ENCODE measurements at regions not wholly inside any gene's neighbourhood (a gene's known extent, or its start where the extent isn't known, plus 50 kb on each side); places are given as distances from the start of the nearest gene placed in this dataset.

DNA sequence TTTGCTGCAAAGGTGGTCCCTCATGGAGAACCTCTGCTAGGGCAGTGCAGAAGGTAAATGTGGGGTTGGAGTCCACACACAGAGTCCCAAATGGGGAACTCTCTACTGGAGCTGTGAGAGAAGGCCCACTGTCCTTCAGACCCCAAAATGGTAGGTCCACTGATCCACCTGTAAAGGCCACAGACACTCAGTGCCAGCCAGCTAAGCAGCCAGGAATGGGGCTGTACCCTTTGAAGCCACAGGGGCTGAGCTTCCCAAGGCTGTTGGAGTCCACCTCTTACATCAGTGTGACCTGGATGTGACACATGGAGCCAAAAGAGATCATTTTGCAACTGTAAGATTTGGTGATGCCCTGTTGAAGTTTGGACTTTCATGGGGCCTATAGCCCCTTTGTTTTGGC lies 252.4 kb upstream of the GULP1 start:
- no peak overlapping the region for H3K27ac ChIP-seq (ENCODE audit: low read length, poor library complexity, severe bottlenecking)
- H2BK5ac ChIP-seq (ENCODE audit: low read depth, low read length, poor library complexity, severe bottlenecking) = no peak overlapping the region
- no peak overlapping the region for H2BK12ac ChIP-seq (ENCODE audit: low read length in 2 of 2)
- H4K8ac ChIP-seq (ENCODE audit: low read length) = no peak overlapping the region
- H4K91ac ChIP-seq (ENCODE audit: low read length) = no peak overlapping the region
- H3K36me3 ChIP-seq (ENCODE audit: control insufficient read depth in 1 of 2, insufficient read depth in 2 of 2, low read depth in 1 of 2, low read length in 2 of 2) = no peaks in the 10 kb centered on the region
- H3K79me1 ChIP-seq (replicated peaks; ENCODE audit: low read length, poor library complexity, severe bottlenecking) = no peaks in the 10 kb centered on the region
- no peak overlapping the region for H3K4me2 ChIP-seq (ENCODE audit: low read length, poor library complexity, severe bottlenecking)
- H2AK5ac ChIP-seq (ENCODE audit: low read length, severe bottlenecking) = no peak overlapping the region
- no peak for DNase-seq
- no peak overlapping the region for H2AFZ ChIP-seq (ENCODE audit: low read depth, low read length)
- no peak overlapping the region for H3K9ac ChIP-seq (ENCODE audit: low read length)
- no peak overlapping the region for H3K4ac ChIP-seq (ENCODE audit: low read depth in 1 of 2, low read length in 2 of 2)
- no peak overlapping the region for H2BK120ac ChIP-seq (ENCODE audit: low read depth, low read length)
- H3K27me3 ChIP-seq (ENCODE audit: control insufficient read depth in 1 of 2, insufficient read depth in 1 of 2, low read length in 2 of 2) = no peaks in the 10 kb centered on the region
- no peak overlapping the region for H3K4me3 ChIP-seq (ENCODE audit: insufficient read depth in 1 of 2, low read depth in 1 of 2, low read length in 2 of 2)
- no peaks in the 10 kb centered on the region for H3K4me1 ChIP-seq (ENCODE audit: control insufficient read depth, insufficient read depth, low read depth, low read length)
- H3K23ac ChIP-seq (ENCODE audit: low read length in 2 of 2) = no peak overlapping the region
- no peak overlapping the region for H2BK15ac ChIP-seq (ENCODE audit: low read depth, poor library complexity, severe bottlenecking)
- H3K14ac ChIP-seq (ENCODE audit: low read length in 2 of 2) = no peak overlapping the region
- H3K9me3 ChIP-seq (ENCODE audit: control insufficient read depth, low read length) = no peaks in the 10 kb centered on the region
- no peak overlapping the region for H3K18ac ChIP-seq (ENCODE audit: low read depth in 1 of 2, low read length in 2 of 2)

DNA sequence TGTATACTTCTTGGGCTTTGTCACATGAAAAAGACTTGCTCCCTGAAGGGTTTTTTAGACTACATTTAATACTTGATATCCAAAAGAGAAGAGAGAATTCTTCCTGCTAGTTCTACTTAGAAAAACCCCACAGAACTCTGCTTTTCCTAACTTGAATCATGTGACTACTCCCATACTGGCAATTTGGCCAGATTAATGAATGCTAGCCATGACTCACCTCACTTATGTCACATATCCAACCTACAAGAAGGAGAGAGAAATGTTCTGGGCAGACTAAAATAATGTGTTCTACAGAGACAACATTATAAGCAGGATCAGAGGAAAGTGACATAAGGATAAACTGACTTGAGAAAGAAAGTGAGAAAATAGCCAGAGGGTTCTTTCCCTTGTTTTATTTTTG lies 249.3 kb upstream of the GULP1 start:
- no peak overlapping the region for H2BK15ac ChIP-seq (ENCODE audit: low read depth, poor library complexity, severe bottlenecking)
- no peak overlapping the region for H4K91ac ChIP-seq (ENCODE audit: low read length)
- H3K4ac ChIP-seq (ENCODE audit: low read depth in 1 of 2, low read length in 2 of 2) = no peak overlapping the region
- H3K4me3 ChIP-seq (ENCODE audit: insufficient read depth in 1 of 2, low read depth in 1 of 2, low read length in 2 of 2) = no peak overlapping the region
- no peaks in the 10 kb centered on the region for H3K36me3 ChIP-seq (ENCODE audit: control insufficient read depth in 1 of 2, insufficient read depth in 2 of 2, low read depth in 1 of 2, low read length in 2 of 2)
- H3K23ac ChIP-seq (ENCODE audit: low read length in 2 of 2) = no peak overlapping the region
- H3K9me3 ChIP-seq (ENCODE audit: control insufficient read depth, low read length) = no peaks in the 10 kb centered on the region
- no peak overlapping the region for H2BK120ac ChIP-seq (ENCODE audit: low read depth, low read length)
- H3K79me1 ChIP-seq (replicated peaks; ENCODE audit: low read length, poor library complexity, severe bottlenecking) = no peaks in the 10 kb centered on the region
- H3K27me3 ChIP-seq (ENCODE audit: control insufficient read depth in 1 of 2, insufficient read depth in 1 of 2, low read length in 2 of 2) = no peaks in the 10 kb centered on the region
- H2AK5ac ChIP-seq (ENCODE audit: low read length, severe bottlenecking) = no peak overlapping the region
- no peak overlapping the region for H2AFZ ChIP-seq (ENCODE audit: low read depth, low read length)
- H3K14ac ChIP-seq (ENCODE audit: low read length in 2 of 2) = no peak overlapping the region
- no peak overlapping the region for H4K8ac ChIP-seq (ENCODE audit: low read length)
- peak overlapping the region; percentile 47 for H3K9ac ChIP-seq (ENCODE audit: low read length)
- no peak overlapping the region for H3K18ac ChIP-seq (ENCODE audit: low read depth in 1 of 2, low read length in 2 of 2)
- DNase-seq = peak; percentile 67
- H3K4me1 ChIP-seq (ENCODE audit: control insufficient read depth, insufficient read depth, low read depth, low read length) = peaks cover 5% of the 10 kb centered on the region
- H2BK5ac ChIP-seq (ENCODE audit: low read depth, low read length, poor library complexity, severe bottlenecking) = no peak overlapping the region
- H2BK12ac ChIP-seq (ENCODE audit: low read length in 2 of 2) = no peak overlapping the region
- no peak overlapping the region for H3K4me2 ChIP-seq (ENCODE audit: low read length, poor library complexity, severe bottlenecking)
- peak overlapping the region; percentile 51 for H3K27ac ChIP-seq (ENCODE audit: low read length, poor library complexity, severe bottlenecking)

DNA sequence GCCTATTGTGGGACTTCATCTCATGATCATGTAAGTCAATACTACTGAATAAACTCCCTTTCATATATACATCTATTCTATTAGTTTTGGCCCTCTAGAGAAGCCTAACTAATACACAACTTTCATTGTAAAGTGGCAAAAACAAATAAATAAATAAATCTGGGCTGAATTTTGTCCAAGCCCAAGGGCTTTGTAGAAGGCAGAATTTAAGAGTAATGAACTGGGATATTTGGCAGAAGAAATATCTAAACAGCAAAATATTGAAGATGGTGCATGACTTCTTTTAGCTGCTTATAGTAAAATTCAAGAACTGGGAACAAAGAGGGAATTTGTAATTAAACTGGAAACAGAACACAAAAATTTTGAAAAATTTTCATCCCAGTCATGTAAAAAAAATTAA lies 246.7 kb upstream of the GULP1 start:
- no peak overlapping the region for H3K4me2 ChIP-seq (ENCODE audit: low read length, poor library complexity, severe bottlenecking)
- H3K36me3 ChIP-seq (ENCODE audit: control insufficient read depth in 1 of 2, insufficient read depth in 2 of 2, low read depth in 1 of 2, low read length in 2 of 2) = no peaks in the 10 kb centered on the region
- H3K27me3 ChIP-seq (ENCODE audit: control insufficient read depth in 1 of 2, insufficient read depth in 1 of 2, low read length in 2 of 2) = no peaks in the 10 kb centered on the region
- H3K4me3 ChIP-seq (ENCODE audit: insufficient read depth in 1 of 2, low read depth in 1 of 2, low read length in 2 of 2) = no peak overlapping the region
- peaks cover 5% of the 10 kb centered on the region for H3K4me1 ChIP-seq (ENCODE audit: control insufficient read depth, insufficient read depth, low read depth, low read length)
- no peak for DNase-seq
- no peak overlapping the region for H3K23ac ChIP-seq (ENCODE audit: low read length in 2 of 2)
- H2BK5ac ChIP-seq (ENCODE audit: low read depth, low read length, poor library complexity, severe bottlenecking) = no peak overlapping the region
- H3K4ac ChIP-seq (ENCODE audit: low read depth in 1 of 2, low read length in 2 of 2) = no peak overlapping the region
- H2AK5ac ChIP-seq (ENCODE audit: low read length, severe bottlenecking) = no peak overlapping the region
- no peak overlapping the region for H3K9ac ChIP-seq (ENCODE audit: low read length)
- H4K8ac ChIP-seq (ENCODE audit: low read length) = no peak overlapping the region
- no peak overlapping the region for H3K18ac ChIP-seq (ENCODE audit: low read depth in 1 of 2, low read length in 2 of 2)
- H3K79me1 ChIP-seq (replicated peaks; ENCODE audit: low read length, poor library complexity, severe bottlenecking) = no peaks in the 10 kb centered on the region
- H2BK120ac ChIP-seq (ENCODE audit: low read depth, low read length) = no peak overlapping the region
- no peak overlapping the region for H3K14ac ChIP-seq (ENCODE audit: low read length in 2 of 2)
- no peak overlapping the region for H2AFZ ChIP-seq (ENCODE audit: low read depth, low read length)
- H4K91ac ChIP-seq (ENCODE audit: low read length) = no peak overlapping the region
- no peaks in the 10 kb centered on the region for H3K9me3 ChIP-seq (ENCODE audit: control insufficient read depth, low read length)
- no peak overlapping the region for H2BK15ac ChIP-seq (ENCODE audit: low read depth, poor library complexity, severe bottlenecking)
- H2BK12ac ChIP-seq (ENCODE audit: low read length in 2 of 2) = no peak overlapping the region
- H3K27ac ChIP-seq (ENCODE audit: low read length, poor library complexity, severe bottlenecking) = no peak overlapping the region

DNA sequence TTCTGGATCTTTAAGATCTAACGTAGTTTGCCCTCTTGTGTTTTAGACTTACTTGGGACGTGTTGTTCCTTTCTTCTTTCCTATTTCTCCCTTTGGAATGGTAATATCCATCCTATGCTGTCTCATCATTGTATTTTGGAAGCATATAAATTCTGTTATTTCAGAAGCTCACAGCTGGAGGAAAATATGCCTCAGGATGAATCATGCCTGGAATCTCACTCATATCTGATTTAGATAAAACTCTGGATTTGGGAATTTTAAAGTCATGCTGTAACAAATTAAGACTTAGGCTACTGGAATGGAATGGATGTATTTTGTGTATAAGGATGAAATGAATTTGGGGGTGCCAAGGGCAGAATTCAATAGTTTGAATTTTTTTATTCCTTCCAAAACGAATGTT lies 245.2 kb upstream of the GULP1 start:
- no peak overlapping the region for H3K9ac ChIP-seq (ENCODE audit: low read length)
- H3K79me1 ChIP-seq (replicated peaks; ENCODE audit: low read length, poor library complexity, severe bottlenecking) = no peaks in the 10 kb centered on the region
- no peak overlapping the region for H3K14ac ChIP-seq (ENCODE audit: low read length in 2 of 2)
- H3K27me3 ChIP-seq (ENCODE audit: control insufficient read depth in 1 of 2, insufficient read depth in 1 of 2, low read length in 2 of 2) = no peaks in the 10 kb centered on the region
- peak overlapping the region; percentile 55 for H3K27ac ChIP-seq (ENCODE audit: low read length, poor library complexity, severe bottlenecking)
- no peak overlapping the region for H3K4me2 ChIP-seq (ENCODE audit: low read length, poor library complexity, severe bottlenecking)
- no peak overlapping the region for H2BK12ac ChIP-seq (ENCODE audit: low read length in 2 of 2)
- H3K9me3 ChIP-seq (ENCODE audit: control insufficient read depth, low read length) = no peaks in the 10 kb centered on the region
- 75% methylated on average over 1 of the region's 3 CpGs for WGBS
- H3K4me1 ChIP-seq (ENCODE audit: control insufficient read depth, insufficient read depth, low read depth, low read length) = peaks cover 5% of the 10 kb centered on the region
- peak overlapping the region; percentile 98 for H2AK5ac ChIP-seq (ENCODE audit: low read length, severe bottlenecking)
- H3K36me3 ChIP-seq (ENCODE audit: control insufficient read depth in 1 of 2, insufficient read depth in 2 of 2, low read depth in 1 of 2, low read length in 2 of 2) = no peaks in the 10 kb centered on the region
- peak; percentile 21 for DNase-seq
- no peak overlapping the region for H2BK120ac ChIP-seq (ENCODE audit: low read depth, low read length)
- H3K4ac ChIP-seq (ENCODE audit: low read depth in 1 of 2, low read length in 2 of 2) = no peak overlapping the region
- no peak overlapping the region for H4K8ac ChIP-seq (ENCODE audit: low read length)
- H3K4me3 ChIP-seq (ENCODE audit: insufficient read depth in 1 of 2, low read depth in 1 of 2, low read length in 2 of 2) = no peak overlapping the region
- no peak overlapping the region for H2BK15ac ChIP-seq (ENCODE audit: low read depth, poor library complexity, severe bottlenecking)
- no peak overlapping the region for H3K23ac ChIP-seq (ENCODE audit: low read length in 2 of 2)
- no peak overlapping the region for H4K91ac ChIP-seq (ENCODE audit: low read length)
- no peak overlapping the region for H2AFZ ChIP-seq (ENCODE audit: low read depth, low read length)
- H2BK5ac ChIP-seq (ENCODE audit: low read depth, low read length, poor library complexity, severe bottlenecking) = no peak overlapping the region
- H3K18ac ChIP-seq (ENCODE audit: low read depth in 1 of 2, low read length in 2 of 2) = no peak overlapping the region
